A549 (cell line): ENCODE measurements at regions not wholly inside any gene's neighbourhood (a gene's known extent, or its start where the extent isn't known, plus 50 kb on each side); places are given as distances from the start of the nearest gene placed in this dataset.
"Not testable (repeated sequence)": the region's sequence is repeated elsewhere in the genome, so short reads cannot be mapped to it uniquely, and the experiment has no call there.

Experiments used
- CTCF ChIP-seq: fragments of >200 bp; sonication (Bioruptor Twin); formaldehyde crosslinking; IDR thresholded peaks from 3 replicates; pipeline ENCODE4 v1.5.1; 2016
- REST ChIP-seq: fragments of 200-600 bp; sonication (generic); IDR thresholded peaks from 2 replicates; pipeline ENCODE4 v1.6.1; 2016; ENCODE audit warnings: antibody characterized with exemption, mild to moderate bottlenecking, moderate library complexity

- not testable (repeated sequence) for TF ChIP-seq CTCF, REST
These were observed 186.7 kb upstream of the PHF14 start for GRCh38 chr7:10786976-10787375.
